ENCODE measurements at regions not wholly inside any gene's neighbourhood (a gene's known extent, or its start where the extent isn't known, plus 50 kb on each side); places are given as distances from the start of the nearest gene placed in this dataset.

DNA sequence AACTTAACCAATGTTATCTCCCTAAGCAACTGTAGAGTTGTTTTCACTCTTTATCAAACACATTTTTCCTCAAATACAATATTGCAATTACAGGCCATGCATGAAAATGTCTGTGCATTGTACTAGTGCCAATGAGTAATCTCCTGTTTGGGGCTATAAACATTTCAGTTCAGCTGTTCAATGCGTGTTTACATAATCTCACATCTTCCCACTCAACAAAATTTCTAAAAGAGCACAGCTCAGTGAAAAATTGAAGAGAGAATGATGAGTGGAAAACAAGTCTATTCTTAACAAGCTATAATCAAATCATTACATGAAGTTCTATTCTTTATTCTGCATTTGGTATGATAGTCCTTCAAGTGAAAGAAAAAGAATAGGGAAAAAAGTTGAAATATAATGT lies 780.5 kb upstream of the CDH9 start:
- TF ChIP-seq, protein P1, sequence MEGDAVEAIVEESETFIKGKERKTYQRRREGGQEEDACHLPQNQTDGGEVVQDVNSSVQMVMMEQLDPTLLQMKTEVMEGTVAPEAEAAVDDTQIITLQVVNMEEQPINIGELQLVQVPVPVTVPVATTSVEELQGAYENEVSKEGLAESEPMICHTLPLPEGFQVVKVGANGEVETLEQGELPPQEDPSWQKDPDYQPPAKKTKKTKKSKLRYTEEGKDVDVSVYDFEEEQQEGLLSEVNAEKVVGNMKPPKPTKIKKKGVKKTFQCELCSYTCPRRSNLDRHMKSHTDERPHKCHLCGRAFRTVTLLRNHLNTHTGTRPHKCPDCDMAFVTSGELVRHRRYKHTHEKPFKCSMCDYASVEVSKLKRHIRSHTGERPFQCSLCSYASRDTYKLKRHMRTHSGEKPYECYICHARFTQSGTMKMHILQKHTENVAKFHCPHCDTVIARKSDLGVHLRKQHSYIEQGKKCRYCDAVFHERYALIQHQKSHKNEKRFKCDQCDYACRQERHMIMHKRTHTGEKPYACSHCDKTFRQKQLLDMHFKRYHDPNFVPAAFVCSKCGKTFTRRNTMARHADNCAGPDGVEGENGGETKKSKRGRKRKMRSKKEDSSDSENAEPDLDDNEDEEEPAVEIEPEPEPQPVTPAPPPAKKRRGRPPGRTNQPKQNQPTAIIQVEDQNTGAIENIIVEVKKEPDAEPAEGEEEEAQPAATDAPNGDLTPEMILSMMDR (IDR thresholded peaks at IDR 0.05) = no peak
- TF ChIP-seq POLR2A (IDR thresholded peaks at IDR 0.05) = no peak

All from testis (tissue), 2 donors.